ENCODE measurements at regions not wholly inside any gene's neighbourhood (a gene's known extent, or its start where the extent isn't known, plus 50 kb on each side); places are given as distances from the start of the nearest gene placed in this dataset.

DNA sequence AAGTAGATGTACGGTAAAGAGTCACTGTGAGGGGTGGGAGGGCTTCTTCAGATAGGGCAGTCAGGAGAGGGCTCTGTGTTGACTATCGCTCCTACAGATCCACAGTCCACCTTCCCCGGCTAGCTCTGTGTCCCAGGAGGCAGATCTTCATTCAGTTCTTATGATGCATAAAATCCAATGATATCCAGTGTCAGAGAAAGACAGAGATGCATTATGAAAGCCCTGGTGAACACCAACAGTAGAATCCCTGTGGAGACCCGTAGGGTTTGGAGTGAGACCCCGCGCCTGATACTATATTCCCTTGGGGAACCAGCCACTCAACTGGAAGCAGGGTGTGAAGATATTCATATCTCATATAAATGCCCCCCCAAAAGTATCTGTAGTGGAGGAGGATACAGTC, 119.8 kb upstream of the SLCO3A1 start:
- Histone ChIP-seq H3K9me3 (ENCODE audit: control insufficient read depth in 1 of 2, insufficient read depth in 1 of 2, low read depth in 1 of 2, low read length in 2 of 2) (no peaks in the 10 kb centered on the region), H3K9me2 (ENCODE audit: insufficient read depth) (no peaks in the 10 kb centered on the region), H3K9ac (ENCODE audit: low read length) (no peak overlapping the region), H3K4me1 (ENCODE audit: control insufficient read depth in 1 of 2, insufficient read depth in 2 of 2, low read length in 2 of 2) (no peaks in the 10 kb centered on the region), H3K79me2 (ENCODE audit: insufficient read depth, low read length) (no peaks in the 10 kb centered on the region), H2AFZ (ENCODE audit: low read depth, low read length, poor library complexity, severe bottlenecking) (no peak overlapping the region), H3K27me3 (ENCODE audit: insufficient read depth, low read length) (peaks cover 23% of the 10 kb centered on the region), H3K27ac (ENCODE audit: low read depth, low read length) (no peak overlapping the region), H3K4me2 (ENCODE audit: low read length) (no peak overlapping the region), H3K36me3 (ENCODE audit: control insufficient read depth in 1 of 2, insufficient read depth in 2 of 2, low read length in 2 of 2) (no peaks in the 10 kb centered on the region), H3K4me3 (replicated peaks in 1 of 2; ENCODE audit: low read depth in 1 of 2, low read length in 2 of 2) (no peak overlapping the region), H4K20me1 (ENCODE audit: insufficient read depth) (no peaks in the 10 kb centered on the region)
- ChIA-PET POLR2A (no interaction called here), RAD21 (ENCODE audit: low non-redundant PET in 1 of 2, low total read pairs in 2 of 2, uncharacterized antibody in 2 of 2, unreplicated experiment in 2 of 2) (no interaction called here), CTCF (no interaction called here)
- BruUV-seq (replicated peaks) = no TSS peak
- ATAC-seq (no peak), DNase-seq (ENCODE audit: low read depth, low spot score) (no peak)
- intact Hi-C loops (cut with micrococcal nuclease) = no loop called here
- TF ChIP-seq EGR1 (IDR thresholded peaks at IDR 0.05; ENCODE audit: low read depth) = no peak
- no peak for TF ChIP-seq YY1 (IDR thresholded peaks at IDR 0.05; ENCODE audit: extremely low read depth, insufficient replicate concordance, low read depth, low read length)
- no peak for TF ChIP-seq ELF1 (IDR thresholded peaks at IDR 0.05; ENCODE audit: borderline replicate concordance, low read depth)
- TF ChIP-seq SRF (IDR thresholded peaks at IDR 0.05; ENCODE audit: low read depth) = no peak

GRCh38 chr15:91737151-91737818, 116.2 kb upstream of the SLCO3A1 start:
- Histone ChIP-seq H4K20me1 (ENCODE audit: insufficient read depth) (no peaks in the 10 kb centered on the region), H3K9me2 (ENCODE audit: insufficient read depth) (no peaks in the 10 kb centered on the region), H3K4me1 (ENCODE audit: control insufficient read depth in 1 of 2, insufficient read depth in 2 of 2, low read length in 2 of 2) (no peaks in the 10 kb centered on the region), H3K79me2 (ENCODE audit: insufficient read depth, low read length) (no peaks in the 10 kb centered on the region), H3K27ac (ENCODE audit: low read depth, low read length) (no peak overlapping the region), H3K4me2 (ENCODE audit: low read length) (no peak overlapping the region), H3K4me3 (replicated peaks in 1 of 2; ENCODE audit: low read depth in 1 of 2, low read length in 2 of 2) (no peak overlapping the region), H3K36me3 (ENCODE audit: control insufficient read depth in 1 of 2, insufficient read depth in 2 of 2, low read length in 2 of 2) (no peaks in the 10 kb centered on the region), H3K9ac (ENCODE audit: low read length) (no peak overlapping the region), H2AFZ (ENCODE audit: low read depth, low read length, poor library complexity, severe bottlenecking) (no peak overlapping the region), H3K27me3 (ENCODE audit: insufficient read depth, low read length) (peaks cover 32% of the 10 kb centered on the region), H3K9me3 (ENCODE audit: control insufficient read depth in 1 of 2, insufficient read depth in 1 of 2, low read depth in 1 of 2, low read length in 2 of 2) (no peaks in the 10 kb centered on the region)
- no peak for ATAC-seq
- DNase-seq (ENCODE audit: low read depth, low spot score) = no peak
- ChIA-PET CTCF (no interaction called here), RAD21 (ENCODE audit: low non-redundant PET in 1 of 2, low total read pairs in 2 of 2, uncharacterized antibody in 2 of 2, unreplicated experiment in 2 of 2) (no interaction called here), POLR2A (no interaction called here)
- no TSS peak for BruUV-seq (replicated peaks)
- intact Hi-C loops (cut with micrococcal nuclease) = no loop called here
- TF ChIP-seq ELF1 (IDR thresholded peaks at IDR 0.05; ENCODE audit: borderline replicate concordance, low read depth) (no peak), RAD21 (IDR thresholded peaks at IDR 0.05; ENCODE audit: low read depth) (no peak), ZNF274 (IDR thresholded peaks at IDR 0.05; ENCODE audit: low read depth, low read length) (no peak), EZH2phosphoT487 (IDR thresholded peaks at IDR 0.05; ENCODE audit: borderline replicate concordance) (no peak), SP1 (IDR thresholded peaks at IDR 0.05; ENCODE audit: low read depth) (no peak), JUND (IDR thresholded peaks at IDR 0.05) (no peak), EZH2 (IDR thresholded peaks at IDR 0.05) (no peak), MAX (IDR thresholded peaks at IDR 0.05) (no peak), POLR2AphosphoS5 (IDR thresholded peaks at IDR 0.05; ENCODE audit: low read depth, low read length) (no peak), TCF7L2 (IDR thresholded peaks at IDR 0.05; ENCODE audit: borderline replicate concordance, extremely low read depth, insufficient read depth, insufficient read length) (no peak), CBX3 (IDR thresholded peaks at IDR 0.05; ENCODE audit: low read depth) (no peak), EGR1 (IDR thresholded peaks at IDR 0.05; ENCODE audit: low read depth) (no peak), POLR2A (IDR thresholded peaks at IDR 0.05; ENCODE audit: borderline replicate concordance, extremely low read depth, insufficient read depth, insufficient read length) (no peak), ZFX (IDR thresholded peaks at IDR 0.05) (no peak)
- TF ChIP-seq, protein P1, sequence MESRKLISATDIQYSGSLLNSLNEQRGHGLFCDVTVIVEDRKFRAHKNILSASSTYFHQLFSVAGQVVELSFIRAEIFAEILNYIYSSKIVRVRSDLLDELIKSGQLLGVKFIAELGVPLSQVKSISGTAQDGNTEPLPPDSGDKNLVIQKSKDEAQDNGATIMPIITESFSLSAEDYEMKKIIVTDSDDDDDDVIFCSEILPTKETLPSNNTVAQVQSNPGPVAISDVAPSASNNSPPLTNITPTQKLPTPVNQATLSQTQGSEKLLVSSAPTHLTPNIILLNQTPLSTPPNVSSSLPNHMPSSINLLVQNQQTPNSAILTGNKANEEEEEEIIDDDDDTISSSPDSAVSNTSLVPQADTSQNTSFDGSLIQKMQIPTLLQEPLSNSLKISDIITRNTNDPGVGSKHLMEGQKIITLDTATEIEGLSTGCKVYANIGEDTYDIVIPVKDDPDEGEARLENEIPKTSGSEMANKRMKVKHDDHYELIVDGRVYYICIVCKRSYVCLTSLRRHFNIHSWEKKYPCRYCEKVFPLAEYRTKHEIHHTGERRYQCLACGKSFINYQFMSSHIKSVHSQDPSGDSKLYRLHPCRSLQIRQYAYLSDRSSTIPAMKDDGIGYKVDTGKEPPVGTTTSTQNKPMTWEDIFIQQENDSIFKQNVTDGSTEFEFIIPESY (IDR thresholded peaks at IDR 0.05; ENCODE audit: extremely low read depth, insufficient replicate concordance, low read length) = no peak

All from HCT116 (cell line).